NCI-H2029 treated with DMSO at 0.1 percent for 48 hours (cell line): ENCODE measurements at regions not wholly inside any gene's neighbourhood (a gene's known extent, or its start where the extent isn't known, plus 50 kb on each side); places are given as distances from the start of the nearest gene placed in this dataset.
A peak's percentile ranks its signal among the peaks of the same experiment; 100 is the strongest.

Experiments used
- DNase-seq: peaks from one replicate; lab custom pipeline; 2025; lab: John Stamatoyannopoulos, UW

DNA sequence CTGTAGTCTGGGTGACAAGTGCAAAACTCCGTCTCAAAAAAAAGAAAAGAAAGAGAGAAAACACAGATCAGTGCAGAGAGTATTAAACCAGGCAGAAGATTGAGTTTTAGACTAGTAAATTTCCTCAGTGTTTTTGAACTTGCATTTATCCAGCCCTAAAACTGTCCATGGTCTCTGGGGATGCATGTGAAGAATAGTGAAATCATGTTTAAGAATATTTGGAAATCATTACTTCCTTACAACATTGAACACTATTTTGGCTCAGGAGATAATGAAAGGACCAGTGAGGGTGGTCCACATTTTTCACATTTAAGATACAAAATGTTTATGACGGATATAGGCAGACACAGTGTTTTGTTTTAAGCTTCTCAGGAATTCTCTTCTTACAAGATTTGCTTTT lies 195.8 kb upstream of the RASGEF1B start:
- DNase-seq, result no peak

- DNase-seq, result no peak
These were observed 194.8 kb upstream of the RASGEF1B start for GRCh38 chr4:81666491-81666890.

DNA sequence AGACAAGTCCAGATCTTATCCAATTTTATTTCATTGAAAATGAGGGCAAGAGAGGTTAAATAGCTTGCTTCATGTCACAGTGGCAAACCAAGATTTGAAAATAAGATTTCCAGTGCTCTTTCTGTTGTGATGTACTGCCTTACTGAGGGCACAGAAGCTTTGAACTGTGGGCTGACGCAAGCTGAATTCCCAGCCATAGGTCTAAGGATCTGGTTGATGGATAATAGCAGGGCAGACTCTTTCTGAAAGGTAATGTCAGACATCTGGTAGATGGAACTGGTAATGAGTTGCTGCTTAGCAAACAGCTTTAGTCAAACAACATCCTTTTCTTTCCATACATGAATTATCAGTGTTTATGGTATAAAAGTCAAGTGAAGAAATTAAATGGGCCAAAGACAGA lies 193.9 kb upstream of the RASGEF1B start:
- no peak for DNase-seq

DNA sequence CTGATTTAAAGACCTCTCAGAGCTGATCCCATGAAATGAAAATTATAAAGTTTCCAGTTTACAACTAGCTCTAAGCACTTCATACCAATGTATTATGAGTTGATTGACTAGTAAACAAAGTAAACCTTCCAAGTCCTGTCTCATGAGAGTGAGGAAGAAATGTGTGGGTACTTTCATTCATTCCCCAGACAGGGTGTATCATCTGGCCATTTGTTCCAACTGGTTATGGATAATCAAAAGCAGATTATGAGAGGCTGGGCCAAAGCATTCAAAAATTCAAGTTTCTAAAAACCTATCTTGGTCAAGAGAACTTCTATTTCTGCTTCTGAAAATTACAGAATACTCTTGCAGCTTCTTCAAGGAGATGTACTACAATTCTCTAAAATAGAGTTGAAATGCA lies 193.3 kb upstream of the RASGEF1B start:
- DNase-seq, result no peak

- no peak for DNase-seq
These were observed 192.4 kb upstream of the RASGEF1B start for GRCh38 chr4:81664079-81664478.

DNA sequence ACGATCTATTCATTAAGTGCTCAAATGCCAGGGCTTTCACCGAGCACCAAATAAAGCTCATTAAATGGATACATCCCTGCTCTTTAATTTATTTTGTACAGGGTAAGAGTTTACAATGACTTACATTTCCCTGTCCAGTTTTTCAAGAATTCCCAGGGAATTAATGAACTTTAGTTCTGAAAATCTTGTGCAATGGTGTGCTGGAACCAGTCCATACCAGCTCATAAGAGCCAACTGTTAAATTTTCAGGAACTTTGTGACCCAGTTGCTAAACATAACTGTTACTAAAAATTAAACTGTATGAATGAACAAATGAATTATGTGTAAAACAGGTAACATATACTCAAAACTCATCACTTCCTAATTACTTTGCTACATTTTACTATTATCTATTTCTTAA lies 191.7 kb upstream of the RASGEF1B start:
- DNase-seq, result no peak

DNA sequence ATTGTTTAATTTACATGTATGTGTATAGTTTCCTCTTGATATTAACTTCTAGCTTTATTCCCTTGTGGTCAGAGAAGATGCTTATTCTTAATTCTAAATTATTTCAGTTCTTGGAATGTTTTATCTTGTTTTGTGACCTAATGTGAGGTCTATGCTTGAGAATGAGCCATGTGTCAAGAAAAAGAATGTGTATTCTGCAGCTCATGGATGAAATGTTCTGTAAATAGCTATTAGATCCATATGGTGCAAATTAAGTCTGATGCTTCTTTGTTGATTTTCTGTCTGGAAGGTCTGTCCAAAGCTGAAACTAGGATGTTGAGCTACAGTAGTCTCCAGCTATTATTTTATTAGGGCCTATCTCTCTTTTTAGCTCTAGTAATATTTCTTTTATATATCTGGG lies 187.3 kb upstream of the RASGEF1B start:
- DNase-seq, result no peak

DNA sequence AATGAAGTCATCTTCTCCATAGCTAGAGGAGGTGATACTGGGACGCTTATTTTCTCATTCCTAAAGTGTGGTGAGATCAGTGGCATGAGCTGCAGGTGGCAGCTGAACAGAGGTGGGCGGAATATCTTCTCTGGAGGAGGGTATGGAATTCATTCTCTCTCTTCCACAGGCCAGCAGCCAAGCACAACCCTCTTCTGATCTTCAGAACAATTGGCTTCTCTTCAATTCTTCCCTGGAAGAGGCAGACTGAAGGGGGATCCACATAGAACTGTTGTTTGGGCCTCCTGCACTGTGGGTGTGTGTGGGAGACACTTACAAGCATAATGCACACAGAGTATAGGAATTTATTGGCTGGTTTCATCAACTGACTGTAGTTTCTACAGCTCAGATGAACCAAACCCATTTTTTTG lies 180.4 kb upstream of the RASGEF1B start:
- DNase-seq, result peak; percentile 57

- DNase-seq, result no peak
These were observed 179.7 kb upstream of the RASGEF1B start for GRCh38 chr4:81651243-81651899.

DNA sequence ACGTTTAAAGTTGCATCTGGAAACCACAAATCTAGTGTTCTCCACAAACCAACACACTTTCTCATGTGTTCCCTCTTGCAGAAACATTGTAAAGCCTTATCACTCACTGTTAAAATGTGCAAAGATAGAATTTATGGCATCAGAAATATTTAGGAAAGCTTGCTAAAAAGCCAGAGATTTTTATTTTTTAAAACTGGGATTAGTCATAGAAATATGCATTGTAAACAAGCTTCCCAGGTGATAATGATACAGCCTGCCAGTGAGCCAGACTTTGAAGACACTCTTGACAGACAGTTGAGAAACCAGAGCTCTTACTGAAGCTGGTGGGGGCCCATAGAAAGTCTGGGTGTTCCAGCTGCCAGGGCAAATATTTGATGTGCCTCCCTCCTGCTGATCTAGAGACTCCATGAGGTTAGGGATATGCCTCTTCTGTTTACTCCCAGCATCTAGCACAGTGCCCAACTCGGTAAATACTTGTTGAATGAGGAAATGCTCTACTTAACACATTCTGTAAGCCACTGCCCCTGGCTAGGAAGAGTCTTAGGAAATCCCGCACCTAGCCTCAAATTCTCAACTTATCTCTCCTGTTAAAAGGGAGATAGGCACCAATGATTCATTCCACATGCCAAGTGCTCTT lies 179.0 kb upstream of the RASGEF1B start:
- peak; percentile 92 for DNase-seq

- DNase-seq, result peak; percentile 76
These were observed 177.0 kb upstream of the RASGEF1B start for GRCh38 chr4:81648576-81649275.

DNA sequence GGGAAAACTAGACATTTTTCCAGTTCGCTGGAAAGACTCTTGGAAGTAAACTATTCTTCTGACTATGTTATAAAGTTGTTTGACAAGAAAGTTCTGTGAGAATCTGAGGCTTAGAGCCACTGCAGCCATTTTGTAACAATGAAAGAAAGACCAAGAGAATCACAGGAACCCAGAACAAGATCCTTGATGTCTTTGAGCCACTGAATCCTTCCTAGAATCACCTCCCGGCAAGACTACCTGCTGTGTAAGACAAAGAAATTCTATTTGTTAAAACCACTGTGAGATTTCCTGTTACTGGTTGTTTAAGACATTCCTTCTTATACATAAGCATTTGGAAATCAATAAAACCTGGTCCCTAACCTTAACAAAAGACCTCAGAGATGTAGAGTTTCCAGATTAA lies 175.7 kb upstream of the RASGEF1B start:
- DNase-seq, result no peak

GRCh38 chr4:81642543-81642942 lies 170.8 kb upstream of the RASGEF1B start:
- DNase-seq, result no peak

DNA sequence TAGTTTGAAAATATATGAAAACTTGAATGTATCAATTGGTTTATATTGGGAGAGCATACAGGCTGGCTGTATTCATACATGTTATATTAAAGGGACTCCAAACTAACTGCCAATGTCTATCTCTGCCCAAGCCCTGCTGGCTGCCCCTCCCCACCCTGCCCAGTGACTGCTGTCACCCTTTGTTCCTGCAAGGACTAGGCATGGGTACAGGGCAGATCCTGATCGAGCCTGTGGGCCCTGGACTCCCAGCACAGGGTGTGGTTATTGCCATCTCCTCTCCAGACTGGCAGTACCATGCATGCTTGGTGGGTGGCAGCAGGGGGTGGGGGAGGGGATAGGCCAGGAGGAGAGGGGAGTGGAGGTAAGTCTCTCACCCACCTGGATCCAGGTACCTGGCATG lies 167.5 kb upstream of the RASGEF1B start:
- DNase-seq, result no peak

DNA sequence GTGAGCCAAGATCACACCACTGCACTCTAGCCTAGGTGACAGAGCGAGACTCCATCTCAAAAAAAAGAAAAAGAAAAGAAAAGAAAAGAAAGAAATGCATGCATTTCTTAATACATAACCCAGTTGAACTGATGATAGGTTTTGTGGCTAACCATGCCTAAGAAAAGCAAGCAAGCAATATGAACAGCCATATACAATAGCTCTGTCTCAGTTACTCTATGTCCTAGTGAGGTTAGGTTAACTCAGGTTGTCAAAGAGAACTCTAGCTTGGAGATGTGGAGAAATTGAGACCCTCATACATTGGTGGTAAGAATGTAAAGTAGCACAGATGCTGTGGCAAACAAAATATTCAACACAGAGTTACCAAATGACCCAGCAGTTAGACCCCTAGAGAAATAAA lies 167.0 kb upstream of the RASGEF1B start:
- DNase-seq, result no peak

DNA sequence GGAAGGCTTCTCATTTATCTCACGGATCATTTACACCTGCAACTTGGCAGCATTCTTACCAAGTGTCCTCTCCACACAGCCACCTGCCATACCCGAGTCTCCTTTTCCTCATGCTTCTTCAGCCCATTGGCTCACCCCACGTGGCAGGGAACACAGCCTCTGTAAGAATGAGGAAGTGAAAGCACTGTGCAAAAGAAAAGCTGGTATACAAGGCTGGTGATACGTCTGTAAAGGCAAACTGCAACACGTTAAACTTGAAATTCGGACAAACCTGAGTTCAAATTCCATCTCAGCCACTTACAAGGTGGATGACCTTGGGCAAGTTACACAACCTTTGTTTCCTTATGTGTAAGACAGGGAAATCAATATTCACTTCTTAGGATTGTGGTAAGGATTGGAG lies 164.0 kb upstream of the RASGEF1B start:
- peak; percentile 65 for DNase-seq

- peak; percentile 28 for DNase-seq
These were observed 163.3 kb upstream of the RASGEF1B start for GRCh38 chr4:81634766-81635549.

- no peak for DNase-seq
These were observed 162.5 kb upstream of the RASGEF1B start for GRCh38 chr4:81634165-81634564.

DNA sequence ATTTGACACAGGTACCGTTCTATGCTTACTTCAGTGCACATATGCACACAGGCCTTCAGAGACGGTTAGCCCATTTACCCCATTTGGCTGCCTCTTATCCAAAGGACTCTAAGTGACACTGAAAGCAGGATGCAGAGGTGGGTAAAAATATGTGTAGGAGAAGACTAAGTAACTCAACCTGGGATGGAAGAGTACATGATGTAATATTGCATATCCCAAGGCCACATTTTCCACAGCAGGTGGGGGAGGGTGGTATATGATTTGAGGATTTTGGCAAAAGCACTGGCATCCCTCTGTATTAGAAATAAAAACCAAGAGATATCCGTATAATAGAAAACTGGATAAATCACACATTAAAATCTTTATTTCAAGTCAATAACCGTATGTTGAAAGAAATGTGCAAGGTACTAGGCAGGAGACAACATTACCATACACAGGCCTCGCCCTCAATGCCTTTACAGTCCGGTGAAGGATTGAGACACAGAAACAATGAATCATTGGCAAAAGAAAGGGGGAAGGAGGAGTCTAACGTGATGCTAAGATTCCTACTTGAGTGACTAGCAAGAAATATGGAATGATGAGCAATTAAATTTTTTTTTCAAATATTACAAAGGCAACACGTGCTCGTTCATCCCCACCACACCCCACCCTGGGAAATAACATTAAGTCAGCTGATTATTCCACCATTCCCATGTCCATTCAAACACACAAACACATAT lies 161.0 kb upstream of the RASGEF1B start:
- DNase-seq, result no peak

DNA sequence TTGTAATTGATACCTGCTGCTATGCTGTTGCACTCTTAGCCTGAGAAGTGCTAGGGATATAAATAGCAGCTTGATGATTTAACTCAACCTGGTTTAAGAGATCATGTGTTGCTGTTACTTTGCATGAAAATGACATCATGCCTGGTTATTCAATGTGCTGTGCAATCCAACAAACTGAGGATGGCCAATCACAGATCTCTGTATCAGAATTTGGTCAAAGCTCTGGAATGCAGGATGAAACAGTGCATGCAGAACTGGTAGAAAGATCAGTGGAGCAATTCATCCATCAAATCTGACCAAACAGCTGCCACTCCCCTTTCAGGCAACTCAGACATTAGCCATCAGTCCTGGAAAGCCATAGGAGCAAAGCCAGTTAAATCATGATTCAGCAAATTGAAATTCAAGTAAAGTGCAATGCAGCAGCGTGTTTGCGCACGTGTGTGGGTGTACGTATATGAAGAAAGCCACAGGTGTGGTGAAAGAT lies 160.3 kb upstream of the RASGEF1B start:
- DNase-seq, result no peak

GRCh38 chr4:81629366-81629765 lies 157.7 kb upstream of the RASGEF1B start:
- DNase-seq, result no peak

- no peak for DNase-seq
These were observed 156.8 kb upstream of the RASGEF1B start for GRCh38 chr4:81628489-81628888.
